ENCODE measurements at regions not wholly inside any gene's neighbourhood (a gene's known extent, or its start where the extent isn't known, plus 50 kb on each side); places are given as distances from the start of the nearest gene placed in this dataset.

- TF ChIP-seq CTCF (IDR thresholded peaks at IDR 0.05) (no peak), ZFX (IDR thresholded peaks at IDR 0.05; ENCODE audit: borderline replicate concordance) (no peak)
Measured at GRCh38 chr4:175330652-175331051, 412.5 kb downstream of the ADAM29 start.

All from 22Rv1 (cell line).